Neuronal stem cell (in vitro differentiated cells): ENCODE measurements at regions not wholly inside any gene's neighbourhood (a gene's known extent, or its start where the extent isn't known, plus 50 kb on each side); places are given as distances from the start of the nearest gene placed in this dataset.

Source experiments
- DNase-seq: peaks from one replicate; pipeline ENCODE4 v3.0.0-alpha.2; 2013; ENCODE audit warnings: low spot score
- H2AFZ ChIP-seq: one replicate; pipeline ENCODE4 v1.6.1; 2013; ENCODE audit warnings: mild to moderate bottlenecking, low read length, inconsistent platforms
- H2AK5ac ChIP-seq: 2 replicates; pipeline ENCODE4 v1.6.1; 2013; ENCODE audit warnings: low read depth, mild to moderate bottlenecking, inconsistent platforms, low read length, moderate library complexity, mixed read lengths
- H2BK120ac ChIP-seq: 2 replicates; pipeline ENCODE4 v1.6.1; 2013; ENCODE audit warnings: low read depth, mild to moderate bottlenecking, inconsistent platforms, low read length, moderate library complexity, mixed read lengths
- H2BK12ac ChIP-seq: one replicate; pipeline ENCODE4 v1.6.1; 2013; ENCODE audit warnings: low read length, inconsistent platforms
- H2BK15ac ChIP-seq: 2 replicates; pipeline ENCODE4 v1.6.1; 2013; ENCODE audit warnings: mild to moderate bottlenecking, low read length, inconsistent platforms, mixed read lengths
- H2BK5ac ChIP-seq: one replicate; pipeline ENCODE4 v1.6.1; 2013; ENCODE audit warnings: inconsistent platforms, mild to moderate bottlenecking, low read length, moderate library complexity
- H3K14ac ChIP-seq: one replicate; pipeline ENCODE4 v1.6.1; 2013; ENCODE audit warnings: low read length, inconsistent platforms
- H3K18ac ChIP-seq: 2 replicates; pipeline ENCODE4 v1.6.1; 2013; ENCODE audit warnings: low read length, inconsistent platforms
- H3K23ac ChIP-seq: 2 replicates; pipeline ENCODE4 v1.6.1; 2013; ENCODE audit warnings: low read depth, mild to moderate bottlenecking, mixed read lengths, low read length, inconsistent platforms; ENCODE audit not compliant: poor library complexity
- H3K27ac ChIP-seq: replicated peaks from 3 replicates; pipeline ENCODE4 v1.5.1; 2013; ENCODE audit warnings: low read length, inconsistent platforms
- H3K27me3 ChIP-seq, 3 experiments: 2 replicates each; pipeline ENCODE4 v1.6.1; 2013; ENCODE audit warnings: low read length in 3 of 3, mild to moderate bottlenecking in 2 of 3, inconsistent platforms in 1 of 3, low read depth in 1 of 3, mixed read lengths in 1 of 3, moderate library complexity in 1 of 3; ENCODE audit not compliant: control insufficient read depth in 3 of 3, insufficient read depth in 3 of 3
- H3K36me3 ChIP-seq, 2 donors: replicated peaks in 1 of 2; 2 replicates each; pipeline ENCODE4 v1.6.1; 2013; ENCODE audit warnings: low read length in 2 of 2; ENCODE audit not compliant: control insufficient read depth in 2 of 2, insufficient read depth in 2 of 2
- H3K4ac ChIP-seq: 2 replicates; pipeline ENCODE4 v1.6.1; 2013; ENCODE audit warnings: inconsistent platforms, mild to moderate bottlenecking, low read length, moderate library complexity
- H3K4me1 ChIP-seq, 2 donors: 1 replicate in 1 of 2; 2 replicates in 1 of 2; pipeline ENCODE4 v1.6.1; 2013; ENCODE audit warnings: low read length in 2 of 2, low read depth in 1 of 2; ENCODE audit not compliant: control insufficient read depth in 2 of 2, insufficient read depth in 1 of 2
- H3K4me2 ChIP-seq: one replicate; pipeline ENCODE4 v1.6.1; 2013; ENCODE audit warnings: mild to moderate bottlenecking, low read length, inconsistent platforms; ENCODE audit not compliant: insufficient read depth, poor library complexity, severe bottlenecking
- H3K4me3 ChIP-seq, 2 donors: 2 replicates each; pipeline ENCODE4 v1.5.1; 2013; ENCODE audit warnings: low read length in 2 of 2, mild to moderate bottlenecking in 2 of 2, inconsistent platforms in 1 of 2, moderate library complexity in 1 of 2
- H3K79me1 ChIP-seq: one replicate; pipeline ENCODE4 v1.6.1; 2013; ENCODE audit warnings: low read depth, mild to moderate bottlenecking, inconsistent platforms, low read length, moderate library complexity
- H3K9ac ChIP-seq: one replicate; pipeline ENCODE4 v1.6.1; 2013; ENCODE audit warnings: mild to moderate bottlenecking, low read depth, low read length, inconsistent platforms; ENCODE audit not compliant: poor library complexity
- H3K9me3 ChIP-seq, 2 donors: replicated peaks in 1 of 2; 2 replicates each; pipeline versions ENCODE3 to v1.6.1; 2013; ENCODE audit warnings: low read length in 2 of 2, mild to moderate bottlenecking in 2 of 2, inconsistent platforms in 1 of 2, low read depth in 1 of 2, mixed read lengths in 1 of 2, moderate library complexity in 1 of 2; ENCODE audit not compliant: control insufficient read depth in 2 of 2, insufficient read depth in 1 of 2
- H4K8ac ChIP-seq: one replicate; pipeline ENCODE4 v1.6.1; 2013; ENCODE audit warnings: low read depth, mild to moderate bottlenecking, inconsistent platforms, low read length, moderate library complexity
- H4K91ac ChIP-seq: one replicate; pipeline ENCODE4 v1.6.1; 2013; ENCODE audit warnings: low read length, low read depth, mild to moderate bottlenecking, inconsistent platforms; ENCODE audit not compliant: poor library complexity
- WGBS, 2 donors: extraction: QIAGEN DNeasy Blood & Tissue Kit; methylation state at CpG; one replicate each; pipeline ENCODE4 v1.1.7; 2013; ENCODE audit warnings: missing lambda C conversion rate in 2 of 2, mixed read lengths in 1 of 2; ENCODE audit not compliant: insufficient read length in 2 of 2, insufficient replicate concordance in 1 of 2; ENCODE audit errors: extremely low coverage in 2 of 2; 5-methylcytosine and 5-hydroxymethylcytosine counted together

DNA sequence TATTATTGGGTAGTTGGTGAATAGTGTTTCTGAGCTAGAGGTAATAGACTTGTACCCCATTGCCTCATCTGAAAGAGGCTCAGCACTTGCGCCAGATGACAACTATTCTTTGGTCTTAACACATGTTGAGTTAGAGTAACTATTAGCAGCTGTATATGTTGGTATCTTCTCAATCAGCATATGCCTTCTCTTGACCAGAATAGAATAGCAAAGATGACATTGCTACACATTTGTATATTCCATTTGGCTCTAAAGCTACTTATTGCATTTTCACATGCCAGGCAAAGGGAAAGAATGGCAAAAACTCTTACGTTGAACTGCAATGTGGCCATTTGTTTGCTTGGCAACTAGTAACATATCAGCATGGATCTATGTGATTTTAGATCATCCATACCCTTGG lies 173.8 kb upstream of the AGR3 start:
- H3K14ac ChIP-seq = no peak overlapping the region
- H2BK15ac ChIP-seq = no peak overlapping the region
- peaks cover 0 to 13% of the 10 kb centered on the region in 2 donors for H3K36me3 ChIP-seq
- no peak overlapping the region for H3K4ac ChIP-seq
- no peak overlapping the region for H4K8ac ChIP-seq
- H3K9ac ChIP-seq = no peak overlapping the region
- no peaks in the 10 kb centered on the region for H3K79me1 ChIP-seq
- no peaks in the 10 kb centered on the region for H3K4me1 ChIP-seq
- H3K27me3 ChIP-seq = no peaks in the 10 kb centered on the region
- no peak overlapping the region for H2BK12ac ChIP-seq
- H4K91ac ChIP-seq = no peak overlapping the region
- H3K27ac ChIP-seq = no peak overlapping the region
- H3K4me3 ChIP-seq = no peak overlapping the region
- WGBS, 2 donors = no CpG with 5 or more reads among the region's 2 CpGs
- no peak overlapping the region for H3K23ac ChIP-seq
- H3K9me3 ChIP-seq = peaks cover 0 to 3% of the 10 kb centered on the region in 2 donors
- DNase-seq = no peak
- H2BK120ac ChIP-seq = no peak overlapping the region
- no peak overlapping the region for H3K18ac ChIP-seq
- no peak overlapping the region for H3K4me2 ChIP-seq
- no peak overlapping the region for H2AFZ ChIP-seq
- no peak overlapping the region for H2AK5ac ChIP-seq
- no peak overlapping the region for H2BK5ac ChIP-seq

DNA sequence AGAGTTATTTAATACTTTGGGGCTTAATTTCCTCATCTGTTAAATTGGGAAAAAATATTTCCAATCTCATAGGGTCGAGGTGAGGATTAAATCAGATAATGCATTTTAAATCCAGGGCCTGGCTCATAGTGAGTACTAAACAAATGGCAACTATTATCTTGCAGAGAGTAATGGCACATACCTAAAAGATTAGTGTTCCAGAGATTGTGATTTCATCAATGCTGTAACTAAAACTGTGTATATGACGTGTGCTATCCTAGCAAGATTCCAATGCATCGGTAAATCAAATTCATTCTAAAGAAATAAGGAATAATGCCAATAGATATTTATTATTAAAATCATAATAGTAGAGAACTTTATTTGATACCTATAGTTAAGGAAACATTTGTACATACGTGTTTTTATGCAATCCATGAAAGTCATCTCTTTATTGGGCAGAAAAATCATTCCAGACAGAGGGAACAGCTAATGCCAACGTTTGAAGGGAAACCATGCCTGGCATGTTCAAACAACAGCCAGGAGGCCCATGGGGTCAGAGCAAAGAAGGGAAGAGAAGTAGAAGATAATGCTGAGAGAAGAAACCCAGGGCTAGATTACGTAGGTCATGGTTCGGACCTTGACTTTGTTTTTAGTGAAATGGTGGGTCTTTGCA lies 174.8 kb upstream of the AGR3 start:
- DNase-seq = no peak
- Histone ChIP-seq H4K91ac (no peak overlapping the region), H3K27ac (no peak overlapping the region), H4K8ac (no peak overlapping the region), H2BK5ac (no peak overlapping the region), H3K9ac (no peak overlapping the region), H3K4me3 (no peak overlapping the region), H3K23ac (no peak overlapping the region), H3K14ac (no peak overlapping the region), H3K4me2 (no peak overlapping the region), H2AK5ac (no peak overlapping the region), H3K18ac (no peak overlapping the region), H3K4me1 (no peaks in the 10 kb centered on the region), H3K9me3 (peaks cover 0 to 3% of the 10 kb centered on the region in 2 donors), H2BK120ac (no peak overlapping the region), H3K27me3 (no peaks in the 10 kb centered on the region), H3K36me3 (peaks cover 0 to 13% of the 10 kb centered on the region in 2 donors), H2BK12ac (no peak overlapping the region), H2AFZ (no peak overlapping the region), H2BK15ac (no peak overlapping the region), H3K79me1 (no peaks in the 10 kb centered on the region), H3K4ac (no peak overlapping the region)
- no CpG with 5 or more reads among the region's 7 CpGs for WGBS, 2 donors

GRCh38 chr7:17057143-17057509 lies 175.3 kb upstream of the AGR3 start:
- no peak for DNase-seq
- Histone ChIP-seq H4K8ac (no peak overlapping the region), H2AK5ac (no peak overlapping the region), H3K9ac (no peak overlapping the region), H3K4me2 (no peak overlapping the region), H2BK120ac (no peak overlapping the region), H3K9me3 (peaks cover 0 to 3% of the 10 kb centered on the region in 2 donors), H3K27me3 (no peaks in the 10 kb centered on the region), H2BK5ac (no peak overlapping the region), H2BK12ac (no peak overlapping the region), H3K36me3 (peaks cover 0 to 13% of the 10 kb centered on the region in 2 donors), H3K4ac (no peak overlapping the region), H2BK15ac (no peak overlapping the region), H3K79me1 (no peaks in the 10 kb centered on the region), H3K4me1 (no peaks in the 10 kb centered on the region), H3K18ac (no peak overlapping the region), H3K4me3 (no peak overlapping the region), H2AFZ (no peak overlapping the region), H3K14ac (no peak overlapping the region), H4K91ac (no peak overlapping the region), H3K27ac (no peak overlapping the region), H3K23ac (no peak overlapping the region)
- WGBS, 2 donors = no CpG with 5 or more reads among the region's 1 CpG

- no peak overlapping the region for H2AFZ ChIP-seq
- DNase-seq = no peak
Measured at GRCh38 chr7:17058568-17058967, 176.8 kb upstream of the AGR3 start.

More at GRCh38 chr7:17058568-17058967, 176.8 kb upstream of the AGR3 start:
- Histone ChIP-seq H3K14ac (no peak overlapping the region), H3K18ac (no peak overlapping the region), H3K23ac (no peak overlapping the region), H3K36me3 (peaks cover 0 to 9% of the 10 kb centered on the region in 2 donors), H3K79me1 (no peaks in the 10 kb centered on the region), H3K4me2 (no peak overlapping the region), H3K9me3 (no peaks in the 10 kb centered on the region), H3K27ac (no peak overlapping the region), H2BK12ac (no peak overlapping the region), H3K4me1 (no peaks in the 10 kb centered on the region), H2BK120ac (no peak overlapping the region), H3K27me3 (no peaks in the 10 kb centered on the region), H2BK15ac (no peak overlapping the region), H2AK5ac (no peak overlapping the region), H4K8ac (no peak overlapping the region), H3K4ac (no peak overlapping the region), H4K91ac (no peak overlapping the region), H3K4me3 (no peak overlapping the region), H2BK5ac (no peak overlapping the region), H3K9ac (no peak overlapping the region)
- no CpG with 5 or more reads among the region's 1 CpG for WGBS, 2 donors
